ENCODE measurements at regions not wholly inside any gene's neighbourhood (a gene's known extent, or its start where the extent isn't known, plus 50 kb on each side); places are given as distances from the start of the nearest gene placed in this dataset.

- no peaks in the 10 kb centered on the region for H3K79me2 ChIP-seq (ENCODE audit: control insufficient read depth, insufficient read depth, low read length)
- no peak for DNase-seq (ENCODE audit: extremely low read depth in 1 of 4, low spot score in 3 of 4)
- no peak for ATAC-seq
- H3K27ac ChIP-seq (ENCODE audit: extremely low read depth, low read depth, low read length) = no peak overlapping the region
- H3K4me2 ChIP-seq (ENCODE audit: insufficient read depth, low read length) = no peak overlapping the region
- no peak for FAIRE-seq
- H3K4me3 ChIP-seq = no peak overlapping the region
- H3K9me3 ChIP-seq (replicated peaks; ENCODE audit: control insufficient read depth, insufficient read depth, low read depth, low read length) = no peaks in the 10 kb centered on the region
- ChIA-PET POLR2A (no interaction called here), CTCF (ENCODE audit: low intra/inter-chr PET ratio) (no interaction called here)
- in situ Hi-C loops (cut with MboI) = no loop called here
- no peak overlapping the region for H2AFZ ChIP-seq (ENCODE audit: low read depth, low read length)
- intact Hi-C loops (cut with micrococcal nuclease) = no loop called here
- H3K9me1 ChIP-seq (ENCODE audit: control insufficient read depth, insufficient read depth, low read length) = no peaks in the 10 kb centered on the region
- H3K9ac ChIP-seq (ENCODE audit: insufficient read depth in 1 of 2, low read depth in 2 of 2, low read length in 2 of 2) = no peak overlapping the region
- H4K20me1 ChIP-seq (replicated peaks; ENCODE audit: control insufficient read depth, insufficient read depth, low read length) = no peaks in the 10 kb centered on the region
- BruUV-seq (replicated peaks) = no TSS peak
- no peaks in the 10 kb centered on the region for H3K36me3 ChIP-seq (ENCODE audit: control insufficient read depth, insufficient read depth, low read length)
- no peaks in the 10 kb centered on the region for H3K27me3 ChIP-seq (ENCODE audit: control insufficient read depth in 2 of 2, insufficient read depth in 2 of 2, low read length in 2 of 2)
- TF ChIP-seq, protein P1, sequence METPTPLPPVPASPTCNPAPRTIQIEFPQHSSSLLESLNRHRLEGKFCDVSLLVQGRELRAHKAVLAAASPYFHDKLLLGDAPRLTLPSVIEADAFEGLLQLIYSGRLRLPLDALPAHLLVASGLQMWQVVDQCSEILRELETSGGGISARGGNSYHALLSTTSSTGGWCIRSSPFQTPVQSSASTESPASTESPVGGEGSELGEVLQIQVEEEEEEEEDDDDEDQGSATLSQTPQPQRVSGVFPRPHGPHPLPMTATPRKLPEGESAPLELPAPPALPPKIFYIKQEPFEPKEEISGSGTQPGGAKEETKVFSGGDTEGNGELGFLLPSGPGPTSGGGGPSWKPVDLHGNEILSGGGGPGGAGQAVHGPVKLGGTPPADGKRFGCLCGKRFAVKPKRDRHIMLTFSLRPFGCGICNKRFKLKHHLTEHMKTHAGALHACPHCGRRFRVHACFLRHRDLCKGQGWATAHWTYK (CRISPR knock-in tag; IDR thresholded peaks at IDR 0.05) = no peak
- TF ChIP-seq POLR2AphosphoS5 (IDR thresholded peaks at IDR 0.05; ENCODE audit: control insufficient read depth, insufficient read depth, low read depth, low read length) (no peak), MTA2 (IDR thresholded peaks at IDR 0.05; ENCODE audit: low read depth) (no peak), ASH1L (IDR thresholded peaks at IDR 0.05; ENCODE audit: borderline replicate concordance, low read depth, partially characterized antibody) (no peak), CBX8 (IDR thresholded peaks at IDR 0.05; ENCODE audit: borderline replicate concordance, extremely low read depth, low read depth, low read length, poor library complexity, severe bottlenecking) (no peak), TOE1 (IDR thresholded peaks at IDR 0.05; ENCODE audit: borderline replicate concordance) (no peak), TOE1 (CRISPR knock-in tag; IDR thresholded peaks at IDR 0.05; ENCODE audit: borderline replicate concordance, low read depth) (no peak), U2AF2 (optimal IDR thresholded peaks at IDR 0.05; ENCODE audit: low read depth, low read length) (no peak), ZNF253 (CRISPR knock-in tag; conservative IDR thresholded peaks at IDR 0.05) (no peak), ZNF644 (tag; IDR thresholded peaks at IDR 0.05; ENCODE audit: low read depth) (no peak), TAF15 (IDR thresholded peaks at IDR 0.05; ENCODE audit: low read depth, low read length) (no peak), ZC3H11A (IDR thresholded peaks at IDR 0.05; ENCODE audit: low read depth, low read length) (no peak)
- TF ChIP-seq, protein P2, sequence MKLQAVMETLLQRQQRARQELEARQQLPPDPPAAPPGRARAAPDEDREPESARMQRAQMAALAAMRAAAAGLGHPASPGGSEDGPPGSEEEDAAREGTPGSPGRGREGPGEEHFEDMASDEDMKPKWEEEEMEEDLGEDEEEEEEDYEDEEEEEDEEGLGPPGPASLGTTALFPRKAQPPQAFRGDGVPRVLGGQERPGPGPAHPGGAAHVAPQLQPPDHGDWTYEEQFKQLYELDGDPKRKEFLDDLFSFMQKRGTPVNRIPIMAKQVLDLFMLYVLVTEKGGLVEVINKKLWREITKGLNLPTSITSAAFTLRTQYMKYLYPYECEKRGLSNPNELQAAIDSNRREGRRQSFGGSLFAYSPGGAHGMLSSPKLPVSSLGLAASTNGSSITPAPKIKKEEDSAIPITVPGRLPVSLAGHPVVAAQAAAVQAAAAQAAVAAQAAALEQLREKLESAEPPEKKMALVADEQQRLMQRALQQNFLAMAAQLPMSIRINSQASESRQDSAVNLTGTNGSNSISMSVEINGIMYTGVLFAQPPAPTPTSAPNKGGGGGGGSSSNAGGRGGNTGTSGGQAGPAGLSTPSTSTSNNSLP (IDR thresholded peaks at IDR 0.05; ENCODE audit: borderline replicate concordance, low read depth, low read length) = no peak
- TF ChIP-seq, protein P3, sequence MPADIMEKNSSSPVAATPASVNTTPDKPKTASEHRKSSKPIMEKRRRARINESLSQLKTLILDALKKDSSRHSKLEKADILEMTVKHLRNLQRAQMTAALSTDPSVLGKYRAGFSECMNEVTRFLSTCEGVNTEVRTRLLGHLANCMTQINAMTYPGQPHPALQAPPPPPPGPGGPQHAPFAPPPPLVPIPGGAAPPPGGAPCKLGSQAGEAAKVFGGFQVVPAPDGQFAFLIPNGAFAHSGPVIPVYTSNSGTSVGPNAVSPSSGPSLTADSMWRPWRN (IDR thresholded peaks at IDR 0.05; ENCODE audit: low read depth) = no peak
- no peaks in the 10 kb centered on the region for H3K4me1 ChIP-seq (replicated peaks in 1 of 2; ENCODE audit: control insufficient read depth in 2 of 2, insufficient read depth in 2 of 2, low read length in 2 of 2)
- WGBS (ENCODE audit: insufficient coverage, low coverage, missing lambda C conversion rate) = 2% methylated on average over 3 of the region's 3 CpGs
Measured at GRCh38 chr16:72409423-72409822, 237.5 kb upstream of the PMFBP1 start.

Data from K562 (cell line).